Fibroblast of lung (primary cell): ENCODE measurements at regions not wholly inside any gene's neighbourhood (a gene's known extent, or its start where the extent isn't known, plus 50 kb on each side); places are given as distances from the start of the nearest gene placed in this dataset.

ENCODE experiments used
- EZH2 ChIP-seq: IDR thresholded peaks from 2 replicates; pipeline ENCODE4 v1.5.1; 2012; ENCODE audit warnings: low read length, control low read depth, mild to moderate bottlenecking; ENCODE audit errors: missing control alignments
- TF ChIP-seq, protein P1 (sequence below), 2 donors: IDR thresholded peaks in 1 of 2; conservative IDR thresholded peaks in 1 of 2; 1 replicate in 1 of 2; 2 replicates in 1 of 2; pipeline ENCODE4 v1.5.1; 2011 to 2012; ENCODE audit warnings: low read length in 2 of 2, control low read depth in 1 of 2, inconsistent platforms in 1 of 2, low read depth in 1 of 2, mild to moderate bottlenecking in 1 of 2

- TF ChIP-seq, protein P1, sequence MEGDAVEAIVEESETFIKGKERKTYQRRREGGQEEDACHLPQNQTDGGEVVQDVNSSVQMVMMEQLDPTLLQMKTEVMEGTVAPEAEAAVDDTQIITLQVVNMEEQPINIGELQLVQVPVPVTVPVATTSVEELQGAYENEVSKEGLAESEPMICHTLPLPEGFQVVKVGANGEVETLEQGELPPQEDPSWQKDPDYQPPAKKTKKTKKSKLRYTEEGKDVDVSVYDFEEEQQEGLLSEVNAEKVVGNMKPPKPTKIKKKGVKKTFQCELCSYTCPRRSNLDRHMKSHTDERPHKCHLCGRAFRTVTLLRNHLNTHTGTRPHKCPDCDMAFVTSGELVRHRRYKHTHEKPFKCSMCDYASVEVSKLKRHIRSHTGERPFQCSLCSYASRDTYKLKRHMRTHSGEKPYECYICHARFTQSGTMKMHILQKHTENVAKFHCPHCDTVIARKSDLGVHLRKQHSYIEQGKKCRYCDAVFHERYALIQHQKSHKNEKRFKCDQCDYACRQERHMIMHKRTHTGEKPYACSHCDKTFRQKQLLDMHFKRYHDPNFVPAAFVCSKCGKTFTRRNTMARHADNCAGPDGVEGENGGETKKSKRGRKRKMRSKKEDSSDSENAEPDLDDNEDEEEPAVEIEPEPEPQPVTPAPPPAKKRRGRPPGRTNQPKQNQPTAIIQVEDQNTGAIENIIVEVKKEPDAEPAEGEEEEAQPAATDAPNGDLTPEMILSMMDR (conservative IDR thresholded peaks at IDR 0.05 in 1 of 2, IDR thresholded peaks at IDR 0.05 in 1 of 2; ENCODE audit: low read depth in 1 of 2, low read length in 2 of 2): no peak
- no peak for TF ChIP-seq EZH2
Observed at GRCh38 chr10:55358539-55358938, 557.5 kb upstream of the PCDH15 start.
